Activated B cell treated with CpG ODN at 0.5 μM for 24 hours (primary cell): ENCODE measurements at regions not wholly inside any gene's neighbourhood (a gene's known extent, or its start where the extent isn't known, plus 50 kb on each side); places are given as distances from the start of the nearest gene placed in this dataset.

Experiments
- ATAC-seq: fragments of 200-7000 bp; cut with Tn5 transposase; one replicate; pipeline ENCODE4 v1.10.0; 2021; ENCODE audit warnings: low read depth, mild to moderate bottlenecking, moderate library complexity
- CTCF ChIA-PET: fragments of 350-600 bp; sonication (Branson Sonifier 250); formaldehyde crosslinking; loops from one replicate; lab custom pipeline; 2021; ENCODE audit warnings: antibody characterized with exemption; lab: Charles Lee
- POLR2A ChIA-PET: fragments of 350-600 bp; sonication (Branson Sonifier 250); formaldehyde crosslinking; loops from one replicate; lab custom pipeline; 2021; ENCODE audit warnings: antibody characterized with exemption; lab: Charles Lee
- DNase-seq: peaks from one replicate; pipeline ENCODE4 v3.0.0; 2022
- H3K27ac Mint-ChIP-seq: one replicate; pipeline ENCODE4 v1.8.0; 2020; ENCODE audit warnings: mixed read lengths
- H3K27me3 Mint-ChIP-seq: one replicate; pipeline ENCODE4 v1.8.0; 2021; ENCODE audit warnings: mixed read lengths
- H3K36me3 Mint-ChIP-seq: one replicate; pipeline ENCODE4 v1.8.0; 2021; ENCODE audit warnings: low read depth, mixed read lengths
- H3K4me1 Mint-ChIP-seq: one replicate; pipeline ENCODE4 v1.8.0; 2021; ENCODE audit warnings: mixed read lengths
- H3K4me3 Mint-ChIP-seq: one replicate; pipeline ENCODE4 v1.8.0; 2020; ENCODE audit warnings: mild to moderate bottlenecking, mixed read lengths
- H3K9me3 Mint-ChIP-seq: one replicate; pipeline ENCODE4 v1.8.0; 2020; ENCODE audit warnings: mixed read lengths
- intact Hi-C: fragments of 100-400 bp; cut with micrococcal nuclease; formaldehyde crosslinking; loops from one replicate; pipeline ENCODE4 v1.15.1; 2024
- TF ChIP-seq, protein P1 (sequence below): fragments of 200-600 bp; IDR thresholded peaks from one replicate; pipeline ENCODE4 v1.8.0; 2022; ENCODE audit warnings: antibody characterized with exemption, mild to moderate bottlenecking

DNA sequence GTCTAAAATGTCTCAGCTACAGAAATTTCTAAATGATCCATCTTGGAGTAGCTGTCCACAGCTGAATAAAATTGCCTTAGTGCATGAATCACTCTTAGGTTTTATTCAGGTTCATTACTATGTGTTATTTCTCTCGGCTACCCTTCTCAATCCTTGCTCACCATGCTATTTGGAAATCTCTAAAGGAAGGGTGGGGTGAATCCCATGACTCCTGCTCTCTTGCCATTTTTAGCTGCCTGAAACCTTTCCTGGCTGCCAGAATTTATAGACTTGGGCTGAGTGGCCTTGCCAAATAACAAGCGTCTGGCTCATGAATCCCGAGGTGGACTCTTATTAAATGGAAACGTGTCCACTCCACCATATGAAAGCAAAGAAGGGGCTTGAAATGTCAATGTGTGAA is 936.1 kb upstream of the SOX9 start:
- CTCF ChIA-PET, result no interaction called here
- POLR2A ChIA-PET, result no interaction called here
- H3K9me3 Mint-ChIP-seq, result no peaks in the 10 kb centered on the region

DNA sequence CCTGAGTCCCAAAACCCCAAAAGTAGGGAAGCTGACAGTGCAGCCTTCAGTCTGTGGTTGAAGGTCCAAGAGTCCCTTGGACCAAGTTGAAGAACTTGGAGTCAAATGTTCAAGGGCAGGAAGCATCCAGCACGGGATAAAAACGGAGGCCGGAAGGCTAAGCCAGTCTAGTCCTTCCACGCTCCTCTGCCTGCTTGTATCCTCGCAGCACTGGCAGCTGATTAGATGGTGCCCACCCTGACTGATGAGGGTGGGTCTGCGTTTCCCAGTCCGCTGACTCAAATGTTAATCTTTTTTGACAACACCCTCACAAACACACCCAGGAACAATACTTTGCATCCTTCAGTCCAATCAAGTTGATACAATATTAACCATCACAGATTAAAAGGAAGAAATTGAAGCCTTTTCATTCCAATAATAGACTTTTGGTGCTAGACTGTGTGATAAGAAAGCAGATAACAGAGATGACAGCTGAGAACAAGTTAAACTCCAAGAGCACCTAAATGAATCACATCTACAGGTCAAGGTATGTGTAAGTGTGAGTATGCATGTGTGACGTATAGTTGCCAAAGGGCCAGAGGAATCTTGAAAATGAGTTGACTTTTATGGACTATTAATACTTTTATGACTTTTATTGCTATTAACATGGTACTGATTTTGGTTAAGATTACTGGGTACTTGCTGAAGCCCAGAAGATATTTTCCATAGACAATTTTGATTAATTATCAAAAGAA is 933.5 kb upstream of the SOX9 start:
- Mint-ChIP-seq H3K4me1 (no peaks in the 10 kb centered on the region), H3K27me3 (no peaks in the 10 kb centered on the region), H3K4me3 (no peak overlapping the region), H3K27ac (no peak overlapping the region), H3K9me3 (no peaks in the 10 kb centered on the region), H3K36me3 (no peaks in the 10 kb centered on the region)
- intact Hi-C loops, result no loop called here
- ChIA-PET CTCF (no interaction called here), POLR2A (no interaction called here)
- no peak for DNase-seq
- no peak for ATAC-seq
- TF ChIP-seq, protein P1, sequence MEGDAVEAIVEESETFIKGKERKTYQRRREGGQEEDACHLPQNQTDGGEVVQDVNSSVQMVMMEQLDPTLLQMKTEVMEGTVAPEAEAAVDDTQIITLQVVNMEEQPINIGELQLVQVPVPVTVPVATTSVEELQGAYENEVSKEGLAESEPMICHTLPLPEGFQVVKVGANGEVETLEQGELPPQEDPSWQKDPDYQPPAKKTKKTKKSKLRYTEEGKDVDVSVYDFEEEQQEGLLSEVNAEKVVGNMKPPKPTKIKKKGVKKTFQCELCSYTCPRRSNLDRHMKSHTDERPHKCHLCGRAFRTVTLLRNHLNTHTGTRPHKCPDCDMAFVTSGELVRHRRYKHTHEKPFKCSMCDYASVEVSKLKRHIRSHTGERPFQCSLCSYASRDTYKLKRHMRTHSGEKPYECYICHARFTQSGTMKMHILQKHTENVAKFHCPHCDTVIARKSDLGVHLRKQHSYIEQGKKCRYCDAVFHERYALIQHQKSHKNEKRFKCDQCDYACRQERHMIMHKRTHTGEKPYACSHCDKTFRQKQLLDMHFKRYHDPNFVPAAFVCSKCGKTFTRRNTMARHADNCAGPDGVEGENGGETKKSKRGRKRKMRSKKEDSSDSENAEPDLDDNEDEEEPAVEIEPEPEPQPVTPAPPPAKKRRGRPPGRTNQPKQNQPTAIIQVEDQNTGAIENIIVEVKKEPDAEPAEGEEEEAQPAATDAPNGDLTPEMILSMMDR, result no peak

More for the DNA sequence above, 936.1 kb upstream of the SOX9 start:
- TF ChIP-seq, protein P1, result no peak
- Mint-ChIP-seq H3K36me3 (no peaks in the 10 kb centered on the region), H3K4me3 (no peak overlapping the region), H3K4me1 (no peaks in the 10 kb centered on the region), H3K27me3 (no peaks in the 10 kb centered on the region), H3K27ac (no peak overlapping the region)
- intact Hi-C loops, result no loop called here
- no peak for DNase-seq
- no peak for ATAC-seq

DNA sequence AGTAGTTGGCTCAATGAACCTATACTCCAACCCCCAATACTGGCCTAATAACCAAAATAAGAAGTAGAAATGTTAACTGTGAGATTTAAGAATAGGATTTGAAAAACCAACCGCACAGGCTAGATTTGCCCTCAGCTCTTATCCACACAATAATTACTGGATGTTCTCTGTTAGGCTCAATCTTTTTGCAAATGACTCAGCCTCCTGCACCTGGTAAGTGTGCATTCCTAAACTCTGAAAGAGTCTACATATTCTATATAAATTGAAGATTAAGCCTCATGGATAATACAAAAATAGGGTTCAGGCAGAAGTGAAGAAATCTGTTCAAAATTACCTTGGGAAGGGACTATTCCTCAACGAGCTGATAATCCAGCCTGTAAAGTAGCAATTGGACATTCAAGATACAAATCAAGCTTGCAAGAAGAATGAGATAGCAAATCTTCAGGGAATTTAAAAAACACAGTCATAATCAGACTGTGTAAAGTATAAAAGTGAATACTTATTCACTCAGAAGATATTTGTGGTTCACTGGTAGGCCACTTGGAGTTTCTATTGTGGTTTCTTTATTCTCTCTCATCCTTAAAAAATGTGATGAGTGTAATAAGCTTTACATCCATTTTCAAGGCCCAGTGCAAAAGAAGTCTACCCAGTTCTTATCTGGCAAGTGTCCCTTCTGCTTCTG is 931.9 kb upstream of the SOX9 start:
- H3K9me3 Mint-ChIP-seq, result no peaks in the 10 kb centered on the region
- TF ChIP-seq, protein P1, result no peak
- no peak for DNase-seq
- H3K4me3 Mint-ChIP-seq, result no peak overlapping the region
- no peaks in the 10 kb centered on the region for H3K36me3 Mint-ChIP-seq
- ChIA-PET POLR2A (no interaction called here), CTCF (no interaction called here)
- H3K27me3 Mint-ChIP-seq, result no peaks in the 10 kb centered on the region
- intact Hi-C loops, result no loop called here
- H3K27ac Mint-ChIP-seq, result no peak overlapping the region
- no peaks in the 10 kb centered on the region for H3K4me1 Mint-ChIP-seq
- no peak for ATAC-seq

DNA sequence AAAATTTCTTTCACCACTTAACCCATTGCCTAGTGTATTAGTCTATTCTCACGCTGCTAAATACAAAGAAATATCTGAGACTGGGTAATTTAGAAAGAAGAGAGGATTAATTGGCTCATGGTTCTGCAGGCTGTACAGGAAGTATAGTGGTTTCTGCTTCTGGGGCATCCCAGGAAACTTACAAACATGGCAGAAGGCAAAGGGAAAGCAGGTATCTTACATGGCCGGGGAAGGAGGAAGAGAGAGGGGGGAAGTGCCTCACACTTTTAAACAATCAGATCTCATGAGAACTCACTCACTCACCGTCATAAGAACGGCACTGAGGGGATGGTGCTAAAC is 931.4 kb upstream of the SOX9 start:
- Mint-ChIP-seq H3K27me3 (no peaks in the 10 kb centered on the region), H3K9me3 (no peaks in the 10 kb centered on the region), H3K36me3 (no peaks in the 10 kb centered on the region), H3K4me3 (no peak overlapping the region), H3K27ac (no peak overlapping the region), H3K4me1 (no peaks in the 10 kb centered on the region)
- intact Hi-C loops, result no loop called here
- TF ChIP-seq, protein P1, result no peak
- CTCF ChIA-PET, result no interaction called here
- no peak for DNase-seq
- POLR2A ChIA-PET, result no interaction called here
- ATAC-seq, result no peak

DNA sequence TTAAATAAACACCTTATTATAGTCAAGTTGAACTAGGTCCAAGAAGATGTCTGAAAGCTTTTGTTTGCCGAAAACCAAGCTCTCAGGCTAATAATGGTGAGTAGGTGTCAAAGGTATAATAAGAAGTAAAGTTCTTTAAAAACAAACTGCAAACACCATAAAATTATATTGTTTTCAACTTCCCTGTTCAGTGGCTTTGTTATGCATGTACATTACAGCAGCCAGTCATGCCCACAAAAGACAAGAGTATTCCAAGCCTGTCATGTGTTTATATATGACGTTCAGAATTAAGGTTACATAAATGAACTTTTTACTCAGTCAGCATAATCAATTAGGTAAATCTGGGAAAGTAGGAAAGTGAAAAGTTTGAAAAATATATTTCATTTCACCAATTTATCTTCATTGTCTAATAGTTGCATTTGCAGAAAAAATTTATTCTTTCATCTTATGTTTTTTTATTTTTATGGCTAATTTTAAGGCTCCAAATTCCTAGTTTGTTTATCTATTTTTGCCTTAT is 928.7 kb upstream of the SOX9 start:
- TF ChIP-seq, protein P1, result no peak
- DNase-seq (no peak), ATAC-seq (no peak)
- ChIA-PET POLR2A (no interaction called here), CTCF (no interaction called here)
- Mint-ChIP-seq H3K4me1 (no peaks in the 10 kb centered on the region), H3K4me3 (no peak overlapping the region), H3K36me3 (no peaks in the 10 kb centered on the region), H3K27ac (no peak overlapping the region), H3K9me3 (no peaks in the 10 kb centered on the region), H3K27me3 (no peaks in the 10 kb centered on the region)
- intact Hi-C loops, result no loop called here
